WTC11 (cell line): ENCODE measurements at regions not wholly inside any gene's neighbourhood (a gene's known extent, or its start where the extent isn't known, plus 50 kb on each side); places are given as distances from the start of the nearest gene placed in this dataset.

ENCODE experiments used
- ATAC-seq: fragments of 200-7000 bp; cut with Tn5 transposase; 2 replicates; pipeline ENCODE4 v1.10.0; 2021; ENCODE audit warnings: mild to moderate bottlenecking, moderate library complexity
- CTCF ChIA-PET: fragments of 300-600 bp; sonication (Branson Sonifier 250); formaldehyde crosslinking; loops from one replicate; lab custom pipeline; 2021; ENCODE audit warnings: antibody characterized with exemption; lab: Charles Lee
- POLR2A ChIA-PET: fragments of 350-600 bp; sonication (Branson Sonifier 250); formaldehyde crosslinking; loops from one replicate; lab custom pipeline; 2021; ENCODE audit warnings: antibody characterized with exemption; lab: Charles Lee
- DNase-seq: peaks from one replicate; pipeline ENCODE4 v3.0.0; 2021; ENCODE audit warnings: low spot score
- H3K27ac Mint-ChIP-seq: 2 replicates; pipeline ENCODE4 v1.8.0; 2021; ENCODE audit warnings: mixed read lengths
- H3K27me3 Mint-ChIP-seq: 2 replicates; pipeline ENCODE4 v1.8.0; 2021; ENCODE audit warnings: low read depth, mild to moderate bottlenecking, moderate library complexity, mixed read lengths
- H3K36me3 Mint-ChIP-seq: 2 replicates; pipeline ENCODE4 v1.8.0; 2021; ENCODE audit warnings: mixed read lengths
- H3K4me1 Mint-ChIP-seq: 2 replicates; pipeline ENCODE4 v1.8.0; 2022; ENCODE audit warnings: mixed read lengths
- H3K4me3 Mint-ChIP-seq: 2 replicates; pipeline ENCODE4 v1.8.0; 2021; ENCODE audit warnings: mild to moderate bottlenecking, moderate library complexity, mixed read lengths
- H3K9me3 Mint-ChIP-seq: 2 replicates; pipeline ENCODE4 v1.8.0; 2021; ENCODE audit warnings: mixed read lengths
- CBFB ChIP-seq: sonication (generic); formaldehyde crosslinking; IDR thresholded peaks from 2 replicates; pipeline ENCODE4 v1.8.1; 2022; ENCODE audit warnings: mild to moderate bottlenecking, low read depth, missing genetic modification reagents
- FOXK1 ChIP-seq: sonication (generic); formaldehyde crosslinking; IDR thresholded peaks from 2 replicates; pipeline ENCODE4 v1.8.0; 2022; ENCODE audit warnings: mild to moderate bottlenecking, moderate library complexity, missing genetic modification reagents
- HMGA2 ChIP-seq: fragments of 250-450 bp; sonication (Bioruptor Pico); IDR thresholded peaks from 2 replicates; pipeline ENCODE4 v1.4.0; 2021; ENCODE audit warnings: mild to moderate bottlenecking, moderate library complexity
- TF ChIP-seq, protein P1 (sequence below): sonication (generic); formaldehyde crosslinking; IDR thresholded peaks from 2 replicates; pipeline ENCODE4 v1.8.0; 2023; ENCODE audit warnings: missing genetic modification reagents

DNA sequence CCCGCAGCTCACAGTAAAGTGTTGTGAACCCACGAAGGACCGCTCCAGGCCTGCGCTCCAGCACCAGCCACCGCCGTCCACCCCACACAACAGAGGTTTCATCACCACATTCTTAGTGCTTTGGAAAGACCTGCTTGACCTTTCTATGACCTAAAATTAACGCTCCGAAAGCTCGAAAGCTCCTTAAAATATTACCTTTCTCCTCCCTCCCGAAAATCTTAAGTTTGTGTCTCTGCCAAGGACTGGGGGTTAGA, 149.2 kb downstream of the TWIST2 start:
- Mint-ChIP-seq H3K4me3 (no peak overlapping the region), H3K9me3 (peaks cover 37% of the 10 kb centered on the region), H3K4me1 (no peaks in the 10 kb centered on the region), H3K36me3 (peaks cover 18% of the 10 kb centered on the region)
- no peak for TF ChIP-seq FOXK1 (CRISPR knock-in tag)
- TF ChIP-seq, protein P1, sequence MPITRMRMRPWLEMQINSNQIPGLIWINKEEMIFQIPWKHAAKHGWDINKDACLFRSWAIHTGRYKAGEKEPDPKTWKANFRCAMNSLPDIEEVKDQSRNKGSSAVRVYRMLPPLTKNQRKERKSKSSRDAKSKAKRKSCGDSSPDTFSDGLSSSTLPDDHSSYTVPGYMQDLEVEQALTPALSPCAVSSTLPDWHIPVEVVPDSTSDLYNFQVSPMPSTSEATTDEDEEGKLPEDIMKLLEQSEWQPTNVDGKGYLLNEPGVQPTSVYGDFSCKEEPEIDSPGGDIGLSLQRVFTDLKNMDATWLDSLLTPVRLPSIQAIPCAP (CRISPR knock-in tag), result no peak
- TF ChIP-seq, all 79 proteins: peak for 0
- CTCF ChIA-PET, result interaction anchor here (1.2 kb wide), 1 partner anchor 212 kb away, joined by 3 read pairs; no protein-coding TSS in a partner anchor
- Mint-ChIP-seq H3K27ac (no peak overlapping the region), H3K27me3 (peaks cover 5% of the 10 kb centered on the region; the same call in 1 of the 2 replicates)
- DNase-seq (no peak), ATAC-seq (no peak)
- POLR2A ChIA-PET, result no interaction called here

GRCh38 chr2:238997684-238998083, 149.8 kb downstream of the TWIST2 start:
- H3K9me3 Mint-ChIP-seq, result peaks cover 40% of the 10 kb centered on the region
- ATAC-seq, result no peak
- POLR2A ChIA-PET, result no interaction called here
- no peak for DNase-seq
- H3K27me3 Mint-ChIP-seq, result peaks cover 5% of the 10 kb centered on the region; the same call in 1 of the 2 replicates
- H3K36me3 Mint-ChIP-seq, result peaks cover 18% of the 10 kb centered on the region
- TF ChIP-seq CBFB (CRISPR knock-in tag) (no peak), HMGA2 (no peak)
- H3K27ac Mint-ChIP-seq, result no peak overlapping the region
- CTCF ChIA-PET, result interaction anchor here (1.2 kb wide), 1 partner anchor 213 kb away, joined by 3 read pairs; no protein-coding TSS in a partner anchor
- H3K4me1 Mint-ChIP-seq, result no peaks in the 10 kb centered on the region
- no peak overlapping the region for H3K4me3 Mint-ChIP-seq
